Osteocyte (in vitro differentiated cells): ENCODE measurements at regions not wholly inside any gene's neighbourhood (a gene's known extent, or its start where the extent isn't known, plus 50 kb on each side); places are given as distances from the start of the nearest gene placed in this dataset.

Experiments used
- DNase-seq: peaks from one replicate; pipeline ENCODE4 v3.0.0; 2021; ENCODE audit warnings: mixed read lengths; ENCODE audit not compliant: unreplicated experiment; ENCODE audit errors: extremely low spot score
- H3K27ac Mint-ChIP-seq: one replicate; pipeline ENCODE4 v1.8.0; 2021; ENCODE audit warnings: mild to moderate bottlenecking, mixed read lengths; ENCODE audit not compliant: unreplicated experiment
- H3K27me3 Mint-ChIP-seq: one replicate; pipeline ENCODE4 v1.8.0; 2021; ENCODE audit warnings: mixed read lengths; ENCODE audit not compliant: unreplicated experiment
- H3K36me3 Mint-ChIP-seq: one replicate; pipeline ENCODE4 v1.8.0; 2021; ENCODE audit warnings: mixed read lengths; ENCODE audit not compliant: unreplicated experiment
- H3K4me1 Mint-ChIP-seq: one replicate; pipeline ENCODE4 v1.8.0; 2021; ENCODE audit warnings: mixed read lengths; ENCODE audit not compliant: unreplicated experiment
- H3K4me3 Mint-ChIP-seq: one replicate; pipeline ENCODE4 v1.8.0; 2021; ENCODE audit warnings: mild to moderate bottlenecking, moderate library complexity, mixed read lengths; ENCODE audit not compliant: unreplicated experiment
- H3K9me3 Mint-ChIP-seq: one replicate; pipeline ENCODE4 v1.8.0; 2021; ENCODE audit warnings: mixed read lengths; ENCODE audit not compliant: unreplicated experiment
- CTCF ChIP-seq: fragments of 200-600 bp; sonication (generic); IDR thresholded peaks from 2 replicates; pipeline ENCODE4 v1.5.0; 2021; ENCODE audit warnings: antibody characterized with exemption, mild to moderate bottlenecking, moderate library complexity

- no peak for DNase-seq
- H3K4me1 Mint-ChIP-seq, result peaks cover 12% of the 10 kb centered on the region
- no peak overlapping the region for H3K27ac Mint-ChIP-seq
- H3K36me3 Mint-ChIP-seq, result no peaks in the 10 kb centered on the region
- TF ChIP-seq CTCF, result no peak
- no peak overlapping the region for H3K4me3 Mint-ChIP-seq
- H3K9me3 Mint-ChIP-seq, result no peaks in the 10 kb centered on the region
- H3K27me3 Mint-ChIP-seq, result peaks cover 2% of the 10 kb centered on the region
Observed at GRCh38 chr6:115767931-115768330, 292.8 kb downstream of the FRK start.

GRCh38 chr6:115766745-115767462, 293.8 kb downstream of the FRK start:
- TF ChIP-seq CTCF, result no peak
- H3K27me3 Mint-ChIP-seq, result no peaks in the 10 kb centered on the region
- no peak overlapping the region for H3K27ac Mint-ChIP-seq
- H3K36me3 Mint-ChIP-seq, result no peaks in the 10 kb centered on the region
- peaks cover 4% of the 10 kb centered on the region for H3K9me3 Mint-ChIP-seq
- H3K4me3 Mint-ChIP-seq, result no peak overlapping the region
- DNase-seq, result no peak
- peaks cover 12% of the 10 kb centered on the region for H3K4me1 Mint-ChIP-seq

- no peak overlapping the region for H3K27ac Mint-ChIP-seq
- H3K36me3 Mint-ChIP-seq, result no peaks in the 10 kb centered on the region
- no peaks in the 10 kb centered on the region for H3K27me3 Mint-ChIP-seq
- peaks cover 12% of the 10 kb centered on the region for H3K4me1 Mint-ChIP-seq
- no peak overlapping the region for H3K4me3 Mint-ChIP-seq
- TF ChIP-seq CTCF, result no peak
- no peak for DNase-seq
- H3K9me3 Mint-ChIP-seq, result peaks cover 5% of the 10 kb centered on the region
Observed at GRCh38 chr6:115765966-115766365, 294.7 kb downstream of the FRK start.

- H3K27ac Mint-ChIP-seq, result no peak overlapping the region
- DNase-seq, result no peak
- TF ChIP-seq CTCF, result no peak
- no peak overlapping the region for H3K4me3 Mint-ChIP-seq
- H3K4me1 Mint-ChIP-seq, result no peaks in the 10 kb centered on the region
- H3K9me3 Mint-ChIP-seq, result peaks cover 9% of the 10 kb centered on the region
- peaks cover 3% of the 10 kb centered on the region for H3K27me3 Mint-ChIP-seq
- no peaks in the 10 kb centered on the region for H3K36me3 Mint-ChIP-seq
Observed at GRCh38 chr6:115759051-115759450, 301.6 kb downstream of the FRK start.

- TF ChIP-seq CTCF, result no peak
- Mint-ChIP-seq H3K36me3 (no peaks in the 10 kb centered on the region), H3K27me3 (no peaks in the 10 kb centered on the region), H3K4me3 (no peak overlapping the region), H3K9me3 (peaks cover 4% of the 10 kb centered on the region), H3K27ac (no peak overlapping the region), H3K4me1 (peaks cover 5% of the 10 kb centered on the region)
- no peak for DNase-seq
Observed at GRCh38 chr6:115753446-115753845, 307.2 kb downstream of the FRK start.
